DOHH2 (cell line): ENCODE measurements at regions not wholly inside any gene's neighbourhood (a gene's known extent, or its start where the extent isn't known, plus 50 kb on each side); places are given as distances from the start of the nearest gene placed in this dataset.

Experiments used
- H3F3A ChIP-seq: fragments of 200-600 bp; sonication (generic), shearing (Covaris generic); 2 replicates; pipeline ENCODE4 v1.6.0; 2016; ENCODE audit warnings: antibody characterized with exemption, mild to moderate bottlenecking; ENCODE audit not compliant: control insufficient read depth, insufficient read depth
- H3K27ac ChIP-seq: fragments of 200-600 bp; sonication (generic); 2 replicates; pipeline ENCODE4 v1.5.1; 2014; ENCODE audit warnings: low read depth, mild to moderate bottlenecking, low read length, moderate library complexity
- H3K27me3 ChIP-seq: fragments of 200-600 bp; sonication (generic); 2 replicates; pipeline ENCODE4 v1.6.1; 2014; ENCODE audit warnings: mild to moderate bottlenecking, low read length, mixed read lengths; ENCODE audit not compliant: control insufficient read depth
- H3K36me3 ChIP-seq: fragments of 200-600 bp; sonication (generic); 2 replicates; pipeline ENCODE4 v1.6.1; 2014; ENCODE audit warnings: mild to moderate bottlenecking, low read length, moderate library complexity, mixed read lengths; ENCODE audit not compliant: control insufficient read depth
- H3K4me1 ChIP-seq: fragments of 200-600 bp; sonication (generic); 2 replicates; pipeline ENCODE4 v1.6.1; 2014; ENCODE audit warnings: mild to moderate bottlenecking, low read length, mixed read lengths; ENCODE audit not compliant: control insufficient read depth
- H3K4me2 ChIP-seq: fragments of 200-600 bp; sonication (generic); 2 replicates; pipeline ENCODE4 v1.6.0; 2014; ENCODE audit warnings: mild to moderate bottlenecking, low read length, moderate library complexity
- H3K4me3 ChIP-seq: fragments of 200-600 bp; sonication (generic); 2 replicates; pipeline ENCODE4 v1.5.1; 2014; ENCODE audit warnings: mild to moderate bottlenecking, low read length, mixed read lengths
- H3K79me2 ChIP-seq: fragments of 200-600 bp; sonication (generic); 2 replicates; pipeline ENCODE4 v1.6.1; 2014; ENCODE audit warnings: mild to moderate bottlenecking, low read length, mixed read lengths; ENCODE audit not compliant: control insufficient read depth
- H3K9me2 ChIP-seq: fragments of 200-600 bp; sonication (generic); replicated peaks from 2 replicates; pipeline ENCODE4 v1.6.1; 2014; ENCODE audit warnings: mild to moderate bottlenecking, low read length, mixed read lengths; ENCODE audit not compliant: control insufficient read depth
- H3K9me3 ChIP-seq: fragments of 200-600 bp; sonication (generic); 2 replicates; pipeline ENCODE4 v1.6.1; 2014; ENCODE audit warnings: antibody characterized with exemption, low read length, mixed read lengths; ENCODE audit not compliant: control insufficient read depth, insufficient read depth
- H4K20me1 ChIP-seq: fragments of 200-600 bp; sonication (generic); 2 replicates; pipeline ENCODE4 v1.6.0; 2014; ENCODE audit warnings: low read depth, mild to moderate bottlenecking, antibody characterized with exemption, low read length, moderate library complexity; ENCODE audit not compliant: control insufficient read depth, insufficient read depth
- CTCF ChIP-seq: fragments of 200-600 bp; sonication (generic); IDR thresholded peaks from one replicate; pipeline ENCODE4 v1.5.1; 2014; ENCODE audit warnings: antibody characterized with exemption, mild to moderate bottlenecking, low read depth, low read length; ENCODE audit not compliant: poor library complexity, severe bottlenecking
- EZH2phosphoT487 ChIP-seq: fragments of 200-600 bp; sonication (generic); IDR thresholded peaks from 2 replicates; pipeline ENCODE4 v1.6.1; 2017; ENCODE audit warnings: borderline replicate concordance, mild to moderate bottlenecking, antibody characterized with exemption, low read length, moderate library complexity, mixed read lengths

GRCh38 chr4:162285753-162286152 lies 122.0 kb upstream of the FSTL5 start:
- H3K27me3 ChIP-seq, result no peaks in the 10 kb centered on the region
- no peaks in the 10 kb centered on the region for H3K9me2 ChIP-seq
- H3K4me2 ChIP-seq, result no peak overlapping the region
- no peak for TF ChIP-seq EZH2phosphoT487
- TF ChIP-seq CTCF, result no peak
- H3K9me3 ChIP-seq, result no peaks in the 10 kb centered on the region
- no peaks in the 10 kb centered on the region for H3F3A ChIP-seq
- no peak overlapping the region for H3K4me3 ChIP-seq
- no peaks in the 10 kb centered on the region for H3K4me1 ChIP-seq
- H3K27ac ChIP-seq, result no peak overlapping the region
- H3K36me3 ChIP-seq, result no peaks in the 10 kb centered on the region
- no peaks in the 10 kb centered on the region for H4K20me1 ChIP-seq
- no peaks in the 10 kb centered on the region for H3K79me2 ChIP-seq

GRCh38 chr4:162282684-162283083 lies 118.9 kb upstream of the FSTL5 start:
- TF ChIP-seq CTCF (no peak), EZH2phosphoT487 (no peak)
- H3K4me3 ChIP-seq, result no peak overlapping the region
- H3F3A ChIP-seq, result no peaks in the 10 kb centered on the region
- H3K36me3 ChIP-seq, result no peaks in the 10 kb centered on the region
- H3K4me1 ChIP-seq, result no peaks in the 10 kb centered on the region
- no peaks in the 10 kb centered on the region for H3K79me2 ChIP-seq
- H3K27me3 ChIP-seq, result no peaks in the 10 kb centered on the region
- no peak overlapping the region for H3K4me2 ChIP-seq
- no peaks in the 10 kb centered on the region for H3K9me3 ChIP-seq
- H3K9me2 ChIP-seq, result no peaks in the 10 kb centered on the region
- no peaks in the 10 kb centered on the region for H4K20me1 ChIP-seq
- H3K27ac ChIP-seq, result no peak overlapping the region

GRCh38 chr4:162274354-162274753 lies 110.6 kb upstream of the FSTL5 start:
- no peak overlapping the region for H3K27ac ChIP-seq
- H3K4me2 ChIP-seq, result no peak overlapping the region
- H3K27me3 ChIP-seq, result no peaks in the 10 kb centered on the region
- H3K4me3 ChIP-seq, result no peak overlapping the region
- no peaks in the 10 kb centered on the region for H3K9me2 ChIP-seq
- H3K79me2 ChIP-seq, result no peaks in the 10 kb centered on the region
- TF ChIP-seq EZH2phosphoT487 (no peak), CTCF (no peak)
- no peaks in the 10 kb centered on the region for H3F3A ChIP-seq
- H3K36me3 ChIP-seq, result no peaks in the 10 kb centered on the region
- no peaks in the 10 kb centered on the region for H3K9me3 ChIP-seq
- H4K20me1 ChIP-seq, result no peaks in the 10 kb centered on the region
- no peaks in the 10 kb centered on the region for H3K4me1 ChIP-seq

GRCh38 chr4:162272215-162272614 lies 108.4 kb upstream of the FSTL5 start:
- Histone ChIP-seq H3F3A (no peaks in the 10 kb centered on the region), H3K4me3 (no peak overlapping the region), H3K79me2 (no peaks in the 10 kb centered on the region), H3K9me2 (no peaks in the 10 kb centered on the region), H3K4me1 (no peaks in the 10 kb centered on the region), H3K27ac (no peak overlapping the region), H3K36me3 (no peaks in the 10 kb centered on the region), H3K9me3 (no peaks in the 10 kb centered on the region), H3K27me3 (no peaks in the 10 kb centered on the region), H4K20me1 (no peaks in the 10 kb centered on the region), H3K4me2 (no peak overlapping the region)
- TF ChIP-seq CTCF, result no peak
- TF ChIP-seq EZH2phosphoT487, result no peak
